ENCODE measurements at regions not wholly inside any gene's neighbourhood (a gene's known extent, or its start where the extent isn't known, plus 50 kb on each side); places are given as distances from the start of the nearest gene placed in this dataset.

- ATAC-seq (no peak), DNase-seq (no peak)
- Histone ChIP-seq H3K27me3 (ENCODE audit: insufficient read depth in 3 of 3, low read length in 2 of 3) (no peaks in the 10 kb centered on the region), H3K27ac (no peak overlapping the region), H3K4me1 (no peaks in the 10 kb centered on the region), H3K36me3 (ENCODE audit: insufficient read depth in 1 of 2, low read depth in 1 of 2) (no peaks in the 10 kb centered on the region), H3K4me3 (no peak overlapping the region), H3K9me3 (no peaks in the 10 kb centered on the region)
- intact Hi-C loops (cut with DNase I) = no loop called here
- no peak for TF ChIP-seq CTCF (IDR thresholded peaks at IDR 0.05)
- WGBS, 3 donors = 68 to 82% (median 80%) methylated on average over 1 of the region's 1 CpG
These were observed 113.5 kb downstream of the CBLN1 start for GRCh38 chr16:49168126-49168525.

- WGBS, 3 donors = 97 to 98% (median 98%) methylated on average over 1 of the region's 1 CpG
- no peak for TF ChIP-seq CTCF (IDR thresholded peaks at IDR 0.05)
- no peak overlapping the region for H3K4me3 ChIP-seq
- no peak overlapping the region for H3K27ac ChIP-seq
- no peak for ATAC-seq
- H3K36me3 ChIP-seq (ENCODE audit: insufficient read depth in 1 of 2, low read depth in 1 of 2) = no peaks in the 10 kb centered on the region
- no peak for DNase-seq
- intact Hi-C loops (cut with DNase I) = no loop called here
- no peaks in the 10 kb centered on the region for H3K4me1 ChIP-seq
- peaks cover 0 to 3% (median 0%) of the 10 kb centered on the region in 3 donors for H3K27me3 ChIP-seq (ENCODE audit: insufficient read depth in 3 of 3, low read length in 2 of 3)
- no peaks in the 10 kb centered on the region for H3K9me3 ChIP-seq
These were observed 116.6 kb downstream of the CBLN1 start for GRCh38 chr16:49165025-49165424.

GRCh38 chr16:49161191-49161590 is 120.4 kb downstream of the CBLN1 start:
- Histone ChIP-seq H3K4me1 (no peaks in the 10 kb centered on the region), H3K27ac (no peak overlapping the region), H3K36me3 (ENCODE audit: insufficient read depth in 1 of 2, low read depth in 1 of 2) (no peaks in the 10 kb centered on the region), H3K4me3 (no peak overlapping the region), H3K9me3 (no peaks in the 10 kb centered on the region), H3K27me3 (ENCODE audit: insufficient read depth in 3 of 3, low read length in 2 of 3) (peaks cover 0 to 3% (median 0%) of the 10 kb centered on the region in 3 donors)
- DNase-seq (no peak), ATAC-seq (no peak)
- intact Hi-C loops (cut with DNase I) = no loop called here
- TF ChIP-seq CTCF (IDR thresholded peaks at IDR 0.05) = no peak
- WGBS, 3 donors = 72 to 78% (median 76%) methylated on average over 2 of the region's 2 CpGs

GRCh38 chr16:49158029-49158642 is 123.5 kb downstream of the CBLN1 start:
- ATAC-seq = no peak

More at GRCh38 chr16:49158029-49158642, 123.5 kb downstream of the CBLN1 start:
- Histone ChIP-seq H3K27me3 (ENCODE audit: insufficient read depth in 3 of 3, low read length in 2 of 3) (peaks cover 0 to 3% (median 0%) of the 10 kb centered on the region in 3 donors), H3K4me3 (no peak overlapping the region), H3K27ac (no peak overlapping the region), H3K9me3 (no peaks in the 10 kb centered on the region), H3K36me3 (ENCODE audit: insufficient read depth in 1 of 2, low read depth in 1 of 2) (no peaks in the 10 kb centered on the region), H3K4me1 (no peaks in the 10 kb centered on the region)
- no peak for DNase-seq
- WGBS, 3 donors = 16 to 24% (median 20%) methylated on average over 2 of the region's 2 CpGs
- no peak for TF ChIP-seq CTCF (IDR thresholded peaks at IDR 0.05)
- intact Hi-C loops (cut with DNase I) = no loop called here

Measured in psoas muscle (tissue), 7 donors.